Spleen (tissue), 11 donors: ENCODE measurements at regions not wholly inside any gene's neighbourhood (a gene's known extent, or its start where the extent isn't known, plus 50 kb on each side); places are given as distances from the start of the nearest gene placed in this dataset.
"Not testable (repeated sequence)": the region's sequence is repeated elsewhere in the genome, so short reads cannot be mapped to it uniquely, and the experiment has no call there.

Experiments
- DNase-seq: peaks from one replicate; pipeline ENCODE4 v3.0.0-alpha.2; 2020
- H3K27ac ChIP-seq, 8 donors: fragments of 200-600 bp; sonication (generic) in 7 of 8; 1 replicate in 4 of 8; 2 replicates in 4 of 8; pipeline versions ENCODE4 v1.5.0 to v1.8.0; 2016 to 2021; ENCODE audit warnings: inconsistent platforms in 4 of 8, mild to moderate bottlenecking in 4 of 8, moderate library complexity in 1 of 8
- H3K27me3 ChIP-seq, 7 donors: fragments of 200-600 bp; sonication (generic) in 6 of 7; replicated peaks in 1 of 7; 1 replicate in 4 of 7; 2 replicates in 3 of 7; pipeline versions ENCODE4 v1.5.0 to v1.8.0; 2016 to 2021; ENCODE audit warnings: inconsistent platforms in 3 of 7, mild to moderate bottlenecking in 1 of 7
- H3K36me3 ChIP-seq, 6 donors: fragments of 200-600 bp; sonication (generic) in 5 of 6; 1 replicate in 4 of 6; 2 replicates in 2 of 6; pipeline versions ENCODE4 v1.5.0 to v1.8.0; 2016 to 2021; ENCODE audit warnings: inconsistent platforms in 2 of 6
- H3K4me1 ChIP-seq, 6 donors: fragments of 200-600 bp; sonication (generic) in 5 of 6; 1 replicate in 3 of 6; 2 replicates in 3 of 6; pipeline versions ENCODE4 v1.5.0 to v1.8.0; 2016 to 2021; ENCODE audit warnings: inconsistent platforms in 3 of 6
- H3K4me3 ChIP-seq, 8 donors: fragments of 200-600 bp; sonication (generic) in 7 of 8; 1 replicate in 4 of 8; 2 replicates in 4 of 8; pipeline versions ENCODE4 v1.5.0 to v1.8.0; 2016 to 2021; ENCODE audit warnings: inconsistent platforms in 4 of 8, mild to moderate bottlenecking in 4 of 8, moderate library complexity in 2 of 8
- H3K9me3 ChIP-seq, 8 donors: fragments of 200-600 bp; sonication (generic) in 7 of 8; 1 replicate in 4 of 8; 2 replicates in 4 of 8; pipeline versions ENCODE4 v1.5.0 to v1.8.0; 2016 to 2021; ENCODE audit warnings: inconsistent platforms in 4 of 8
- WGBS, 5 donors: extraction: QIAGEN DNeasy Blood & Tissue Kit in 3 of 5; methylation state at CpG; one replicate each; pipeline versions ENCODE4 v1.1.5 to v1.1.7; 2013 to 2018; 5-methylcytosine and 5-hydroxymethylcytosine counted together
- intact Hi-C: fragments of 100-400 bp; cut with DNase I; formaldehyde crosslinking; loops from one replicate; pipeline ENCODE4 v1.15.0; 2023; ENCODE audit warnings: low total_unique reads
- donor health status: healthy with polysubstance abuse.
- donor health status: DM: no; HTN: no; CAD: no; lungs with moderate emphysema.
- donor health status: DM: no; HTN: no; CAD: no.
- donor health status: Bipolar disorder and iron deficiency.
- donor health status: healthy.
- donor health status: DM: no; HTN: no; CAD: no.
- donor health status: DM: yes; HTN: yes; CAD: no.

DNA sequence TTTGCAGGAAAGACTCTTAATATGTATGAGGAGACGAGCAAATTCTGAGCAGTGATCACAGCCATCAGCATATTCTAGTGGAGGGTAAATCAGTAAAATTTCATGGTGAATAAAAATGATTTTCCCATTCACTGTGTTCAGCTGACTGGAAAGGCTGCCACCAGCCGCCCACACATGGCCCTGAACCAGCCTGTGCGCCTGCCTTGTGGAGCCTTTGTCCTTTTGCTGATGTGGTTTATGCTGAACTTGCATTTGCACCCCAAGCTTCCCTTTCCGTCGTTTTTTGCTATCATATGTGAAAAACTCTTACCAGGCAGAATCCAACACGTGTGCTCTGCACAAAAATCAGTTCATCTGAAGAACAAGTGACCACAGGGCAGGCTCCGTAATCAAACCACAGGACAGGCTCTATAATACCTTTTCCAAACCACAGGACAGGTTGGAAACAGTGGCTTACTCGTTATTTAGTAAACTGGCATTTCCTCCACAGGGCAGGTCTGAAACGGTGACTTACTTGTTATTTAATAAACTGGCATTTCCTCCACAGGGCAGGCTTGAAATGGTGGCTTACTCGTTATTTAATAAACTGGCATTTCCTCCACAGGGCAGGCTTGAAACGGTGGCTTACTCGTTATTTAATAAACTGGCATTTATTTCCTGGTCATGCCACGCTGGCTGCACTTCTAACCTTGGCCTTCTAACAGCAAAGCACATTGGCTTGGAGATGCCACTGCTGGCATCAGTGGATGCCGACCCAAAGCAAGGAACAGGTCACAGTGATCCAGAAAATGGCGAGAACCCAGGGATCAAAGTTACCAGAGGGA lies 58.4 kb upstream of the TNK2 start:
- H3K9me3 ChIP-seq, H3K4me1 ChIP-seq, H3K27me3 ChIP-seq, intact Hi-C loops, DNase-seq, H3K4me3 ChIP-seq: not testable (repeated sequence)
- Histone ChIP-seq H3K27ac (peak overlapping the region in 1 of 8 donors; percentile 40), H3K36me3 (peaks cover 6 to 89% (median 40%) of the 10 kb centered on the region in 6 donors)
- 72 to 76% (median 74%) methylated on average over 11 to 13 of the region's 15 CpGs for WGBS, 5 donors

DNA sequence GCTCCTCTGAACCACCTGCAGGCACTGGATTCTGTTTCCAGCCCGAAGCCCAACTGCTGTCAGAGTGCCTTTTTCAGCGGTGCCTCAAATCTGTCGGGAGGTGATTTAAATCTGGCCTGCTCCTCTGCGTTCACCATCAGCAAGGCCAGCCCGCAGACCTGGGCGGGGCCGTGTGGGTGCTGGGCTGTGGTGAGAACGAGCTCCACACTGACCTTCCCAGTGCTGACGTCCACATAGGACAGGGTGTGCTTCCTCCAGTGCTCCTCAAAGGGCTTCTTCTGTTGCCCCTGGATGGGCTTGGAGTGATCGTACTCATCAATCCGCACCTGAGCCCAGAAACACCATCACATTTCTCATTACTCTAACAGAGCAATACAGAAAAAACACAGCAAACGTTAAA lies 56.9 kb upstream of the TNK2 start:
- 89 to 93% (median 91%) methylated on average over 12 of the region's 12 CpGs for WGBS, 5 donors
- H3K27ac ChIP-seq, H3K27me3 ChIP-seq, H3K9me3 ChIP-seq, intact Hi-C loops, H3K4me3 ChIP-seq, DNase-seq, H3K4me1 ChIP-seq: not testable (repeated sequence)
- H3K36me3 ChIP-seq, result peaks cover 4 to 83% (median 25%) of the 10 kb centered on the region in 6 donors

- H3K4me1 ChIP-seq, intact Hi-C loops, H3K27ac ChIP-seq, H3K4me3 ChIP-seq, H3K9me3 ChIP-seq, H3K27me3 ChIP-seq, DNase-seq: not testable (repeated sequence)
- WGBS, 5 donors, result 80 to 90% (median 87%) methylated on average over 12 to 15 of the region's 15 CpGs
- H3K36me3 ChIP-seq, result peaks cover 0 to 81% (median 19%) of the 10 kb centered on the region in 6 donors
These were observed 56.2 kb upstream of the TNK2 start for GRCh38 chr3:195964318-195965107.

DNA sequence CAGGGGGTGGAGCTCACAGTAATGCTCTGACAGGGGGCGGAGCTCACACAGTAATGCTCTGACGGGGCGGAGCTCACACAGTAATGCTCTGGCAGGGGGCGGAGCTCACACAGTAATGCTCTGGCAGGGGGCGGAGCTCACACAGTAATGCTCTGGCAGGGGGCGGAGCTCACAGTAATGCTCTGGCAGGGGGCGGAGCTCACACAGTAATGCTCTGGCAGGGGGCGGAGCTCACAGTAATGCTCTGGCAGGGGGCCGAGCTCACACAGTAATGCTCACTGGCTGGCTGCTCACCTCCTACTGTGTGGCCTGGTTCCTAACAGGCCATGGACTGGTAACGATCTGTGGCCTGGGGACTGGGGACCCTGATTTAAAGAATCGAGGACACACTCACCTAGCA lies 53.9 kb upstream of the TNK2 start:
- H3K9me3 ChIP-seq, H3K27me3 ChIP-seq, DNase-seq, H3K27ac ChIP-seq, intact Hi-C loops, H3K4me3 ChIP-seq: not testable (repeated sequence)
- peaks cover 0 to 80% (median 15%) of the 10 kb centered on the region in 6 donors for H3K36me3 ChIP-seq
- peaks cover 0 to 10% (median 5%) of the 10 kb centered on the region in 6 donors for H3K4me1 ChIP-seq
- WGBS, 5 donors, result 96 to 99% (median 96%) methylated on average over 6 to 11 of the region's 11 CpGs

GRCh38 chr3:195960971-195961775 lies 52.8 kb upstream of the TNK2 start:
- intact Hi-C loops, DNase-seq, H3K27ac ChIP-seq, H3K9me3 ChIP-seq, H3K4me3 ChIP-seq, H3K27me3 ChIP-seq: not testable (repeated sequence)
- Histone ChIP-seq H3K4me1 (peaks cover 0 to 10% (median 5%) of the 10 kb centered on the region in 6 donors), H3K36me3 (peaks cover 0 to 72% (median 13%) of the 10 kb centered on the region in 6 donors)
- WGBS, 5 donors, result 95 to 96% (median 96%) methylated on average over 24 to 26 of the region's 26 CpGs

- Histone ChIP-seq H3K4me1 (peaks cover 0 to 15% (median 5%) of the 10 kb centered on the region in 6 donors), H3K36me3 (peaks cover 0 to 62% (median 10%) of the 10 kb centered on the region in 6 donors)
- H3K4me3 ChIP-seq, H3K9me3 ChIP-seq, H3K27me3 ChIP-seq, intact Hi-C loops, H3K27ac ChIP-seq, DNase-seq: not testable (repeated sequence)
- WGBS, 5 donors, result 81 to 96% (median 95%) methylated on average over 2 of the region's 2 CpGs
These were observed 51.8 kb upstream of the TNK2 start for GRCh38 chr3:195960164-195960563.

DNA sequence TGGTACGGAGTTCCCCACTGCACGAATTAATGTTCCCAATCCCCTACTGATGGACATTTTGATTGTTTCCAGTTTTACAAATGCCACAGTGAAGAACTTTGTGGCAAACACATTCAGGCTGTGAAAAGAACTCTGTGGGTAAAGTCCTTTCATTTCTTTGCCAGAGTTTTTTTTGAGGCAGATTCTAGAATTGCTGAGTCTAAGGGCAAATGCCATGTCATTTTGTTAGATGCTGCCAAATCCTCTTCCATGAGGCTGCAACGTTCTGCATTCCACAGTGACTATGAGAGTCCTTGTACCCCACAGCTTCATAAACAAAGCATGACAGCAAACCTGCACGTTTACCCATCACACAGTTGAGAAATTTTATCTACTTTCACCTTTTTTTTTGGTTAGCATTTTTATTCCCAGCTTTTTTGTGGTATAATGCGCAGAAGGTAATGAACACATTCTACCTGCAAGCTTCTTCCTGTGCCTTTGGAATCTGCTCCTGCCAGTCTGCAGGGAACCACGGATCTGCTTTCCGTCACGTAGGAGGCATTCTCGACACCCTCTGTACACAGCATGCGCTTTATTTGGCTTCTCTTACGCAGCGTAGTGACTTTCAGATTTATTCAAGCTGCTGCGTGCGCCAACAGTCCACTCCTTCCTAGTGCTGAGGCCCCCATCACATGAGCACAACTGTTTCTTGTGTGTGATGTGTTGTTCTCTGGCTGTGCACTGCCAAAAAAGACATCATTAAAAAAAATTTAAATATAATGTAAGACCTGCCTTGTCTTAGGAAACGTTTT lies 51.2 kb upstream of the TNK2 start:
- peak overlapping the region in 1 of 8 donors; percentile 30 for H3K27ac ChIP-seq
- H3K9me3 ChIP-seq, DNase-seq, H3K4me3 ChIP-seq, H3K27me3 ChIP-seq, intact Hi-C loops: not testable (repeated sequence)
- H3K36me3 ChIP-seq, result peaks cover 0 to 56% (median 5%) of the 10 kb centered on the region in 6 donors
- WGBS, 5 donors, result 60 to 76% (median 65%) methylated on average over 6 to 9 of the region's 15 CpGs
- peaks cover 0 to 16% (median 5%) of the 10 kb centered on the region in 6 donors for H3K4me1 ChIP-seq
